ENCODE measurements at regions not wholly inside any gene's neighbourhood (a gene's known extent, or its start where the extent isn't known, plus 50 kb on each side); places are given as distances from the start of the nearest gene placed in this dataset.

DNA sequence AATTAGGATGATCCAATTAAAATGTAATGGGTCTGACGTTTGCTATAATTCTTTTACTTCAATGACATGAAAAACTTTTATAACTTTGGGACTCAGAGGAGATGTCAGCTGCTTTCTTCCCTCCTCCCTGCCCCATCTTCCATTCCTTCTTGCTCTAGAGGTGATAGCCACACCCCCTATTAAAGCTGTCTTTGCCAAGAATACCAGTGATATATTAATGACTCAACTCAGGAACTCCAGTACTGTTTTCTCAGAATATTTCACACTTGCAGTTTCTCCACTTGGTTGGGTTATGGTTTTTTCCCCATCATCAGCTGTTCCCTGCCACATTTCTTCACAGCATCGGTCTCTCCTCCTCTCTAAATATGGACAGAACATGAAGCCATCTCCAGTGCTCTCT is 184.0 kb downstream of the KCNE4 start:
- TF ChIP-seq FOXM1 (IDR thresholded peaks at IDR 0.05; ENCODE audit: borderline replicate concordance), result no peak
- no peak for TF ChIP-seq BHLHE40 (IDR thresholded peaks at IDR 0.05; ENCODE audit: borderline replicate concordance)
- no peak for TF ChIP-seq FOXK2 (IDR thresholded peaks at IDR 0.05)
- TF ChIP-seq SP1 (IDR thresholded peaks at IDR 0.05), result no peak
- TF ChIP-seq SUZ12 (IDR thresholded peaks at IDR 0.05), result no peak
- TF ChIP-seq HDGF (IDR thresholded peaks at IDR 0.05; ENCODE audit: borderline replicate concordance), result no peak
- TF ChIP-seq NFRKB (IDR thresholded peaks at IDR 0.05), result no peak
- TF ChIP-seq ARNT (IDR thresholded peaks at IDR 0.05), result no peak
- no peak for TF ChIP-seq ELF4 (IDR thresholded peaks at IDR 0.05)
- no peak for TF ChIP-seq TARDBP (IDR thresholded peaks at IDR 0.05)
- no peak for TF ChIP-seq LEF1 (IDR thresholded peaks at IDR 0.05; ENCODE audit: borderline replicate concordance)
- TF ChIP-seq, protein P1, sequence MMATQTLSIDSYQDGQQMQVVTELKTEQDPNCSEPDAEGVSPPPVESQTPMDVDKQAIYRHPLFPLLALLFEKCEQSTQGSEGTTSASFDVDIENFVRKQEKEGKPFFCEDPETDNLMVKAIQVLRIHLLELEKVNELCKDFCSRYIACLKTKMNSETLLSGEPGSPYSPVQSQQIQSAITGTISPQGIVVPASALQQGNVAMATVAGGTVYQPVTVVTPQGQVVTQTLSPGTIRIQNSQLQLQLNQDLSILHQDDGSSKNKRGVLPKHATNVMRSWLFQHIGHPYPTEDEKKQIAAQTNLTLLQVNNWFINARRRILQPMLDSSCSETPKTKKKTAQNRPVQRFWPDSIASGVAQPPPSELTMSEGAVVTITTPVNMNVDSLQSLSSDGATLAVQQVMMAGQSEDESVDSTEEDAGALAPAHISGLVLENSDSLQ (IDR thresholded peaks at IDR 0.05), result no peak
- no peak for TF ChIP-seq CTBP1 (IDR thresholded peaks at IDR 0.05; ENCODE audit: borderline replicate concordance)
- TF ChIP-seq FOXA1 (IDR thresholded peaks at IDR 0.05), result no peak

All from HEK293T (cell line).